Endothelial cell of umbilical vein (primary cell): ENCODE measurements at regions not wholly inside any gene's neighbourhood (a gene's known extent, or its start where the extent isn't known, plus 50 kb on each side); places are given as distances from the start of the nearest gene placed in this dataset.

ENCODE experiments used
- BruUV-seq: library from RNA; stranded (reverse); fragments of 400-500 nt; replicated peaks from 2 replicates; lab custom pipeline; 2021; lab: Mats Ljungman, UMichigan
- CTCF ChIA-PET: fragments of 300-600, 350-600 bp; sonication (Branson Sonifier 250); formaldehyde crosslinking; loops from one replicate; lab custom pipeline; 2021; ENCODE audit warnings: antibody characterized with exemption, inconsistent platforms; lab: Charles Lee
- POLR2A ChIA-PET: fragments of 300-600, 350-600 bp; sonication (Branson Sonifier 250); formaldehyde crosslinking; loops from one replicate; lab custom pipeline; 2021; ENCODE audit warnings: antibody characterized with exemption, inconsistent platforms; lab: Charles Lee
- DNase-seq: peaks from one replicate; pipeline ENCODE4 v3.0.0-alpha.2; 2011; ENCODE audit warnings: low read depth, low spot score
- FAIRE-seq: peaks from 2 replicates; lab custom pipeline; 2011; peaks lifted over from hg19 to GRCh38; lab: Jason Lieb, UNC
- H2AFZ ChIP-seq: 2 replicates; pipeline ENCODE4 v1.6.0; 2012; ENCODE audit warnings: low read depth, low read length, control low read depth, inconsistent platforms
- H3K27ac ChIP-seq: 2 replicates; pipeline ENCODE4 v1.5.1; 2011; ENCODE audit warnings: low read depth, mild to moderate bottlenecking, control low read depth, low read length, moderate library complexity; ENCODE audit not compliant: insufficient read depth
- H3K27me3 ChIP-seq, 2 experiments: 2 replicates each; pipeline versions ENCODE4 v1.6.0 to v1.6.1; 2011; ENCODE audit warnings: low read length in 2 of 2, mixed read lengths in 1 of 2; ENCODE audit not compliant: control insufficient read depth in 2 of 2, insufficient read depth in 2 of 2
- H3K36me3 ChIP-seq, 2 experiments: 2 replicates in 1 of 2; 3 replicates in 1 of 2; pipeline ENCODE4 v1.5.1; 2011; ENCODE audit warnings: low read length in 2 of 2, mild to moderate bottlenecking in 1 of 2, moderate library complexity in 1 of 2; ENCODE audit not compliant: control insufficient read depth in 2 of 2, insufficient read depth in 2 of 2; ENCODE audit errors: extremely low read depth in 1 of 2
- H3K4me1 ChIP-seq: 3 replicates; pipeline ENCODE4 v1.5.1; 2011; ENCODE audit warnings: mild to moderate bottlenecking, low read length; ENCODE audit not compliant: control insufficient read depth, insufficient read depth; ENCODE audit errors: extremely low read depth
- H3K4me2 ChIP-seq: 2 replicates; pipeline ENCODE4 v1.6.1; 2011; ENCODE audit warnings: low read length, control low read depth, mixed read lengths; ENCODE audit not compliant: insufficient read depth
- H3K4me3 ChIP-seq, 3 experiments: fragments of 200-600 bp in 1 of 3; sonication (generic), shearing (Covaris generic) in 1 of 3; replicated peaks in 1 of 3; 2 replicates each; pipeline ENCODE4 v1.5.1; 2011 to 2016; ENCODE audit warnings: control low read depth in 3 of 3, low read length in 3 of 3, mild to moderate bottlenecking in 2 of 3, inconsistent platforms in 1 of 3, low read depth in 1 of 3, moderate library complexity in 1 of 3; ENCODE audit not compliant: insufficient read depth in 1 of 3
- H3K79me2 ChIP-seq: 2 replicates; pipeline ENCODE4 v1.6.0; 2012; ENCODE audit warnings: low read length, inconsistent platforms; ENCODE audit not compliant: control insufficient read depth, insufficient read depth
- H3K9ac ChIP-seq: replicated peaks from 2 replicates; pipeline ENCODE3; 2011; ENCODE audit warnings: low read length, control low read depth; ENCODE audit not compliant: insufficient read depth; ENCODE audit errors: extremely low read depth
- H3K9me1 ChIP-seq: replicated peaks from 3 replicates; pipeline ENCODE4 v1.6.0; 2011; ENCODE audit warnings: mild to moderate bottlenecking, low read length; ENCODE audit not compliant: control insufficient read depth, insufficient read depth; ENCODE audit errors: extremely low read depth
- H3K9me3 ChIP-seq: replicated peaks from 2 replicates; pipeline ENCODE4 v1.5.1; 2012; ENCODE audit warnings: low read length, inconsistent platforms; ENCODE audit not compliant: control insufficient read depth, insufficient read depth
- H4K20me1 ChIP-seq: replicated peaks from 2 replicates; pipeline ENCODE3; 2011; ENCODE audit warnings: mild to moderate bottlenecking, low read length; ENCODE audit not compliant: control insufficient read depth, insufficient read depth; ENCODE audit errors: extremely low read depth
- CTCF ChIP-seq, 2 donors: IDR thresholded peaks; 1 replicate in 1 of 2; 2 replicates in 1 of 2; pipeline ENCODE4 v1.5.1; 2011; ENCODE audit warnings: low read length in 2 of 2, mild to moderate bottlenecking in 2 of 2, moderate library complexity in 2 of 2, control low read depth in 1 of 2, inconsistent platforms in 1 of 2, low read depth in 1 of 2; ENCODE audit not compliant: insufficient read depth in 1 of 2; ENCODE audit errors: extremely low read depth in 1 of 2
- EZH2 ChIP-seq: IDR thresholded peaks from 2 replicates; pipeline ENCODE4 v1.6.1; 2012; ENCODE audit warnings: borderline replicate concordance, low read depth, mild to moderate bottlenecking, moderate library complexity, low read length, inconsistent platforms; ENCODE audit not compliant: severe bottlenecking
- FOS ChIP-seq: IDR thresholded peaks from 2 replicates; pipeline ENCODE4 v1.6.1; 2011; ENCODE audit warnings: mild to moderate bottlenecking, low read length, moderate library complexity, borderline replicate concordance; ENCODE audit not compliant: insufficient read depth
- JUN ChIP-seq: IDR thresholded peaks from 2 replicates; pipeline ENCODE4 v1.6.1; 2011; ENCODE audit warnings: borderline replicate concordance, low read depth; ENCODE audit not compliant: insufficient read length, insufficient read depth
- MAX ChIP-seq: IDR thresholded peaks from 2 replicates; pipeline ENCODE4 v1.6.1; 2011; ENCODE audit not compliant: insufficient read depth, insufficient read length
- POLR2A ChIP-seq: IDR thresholded peaks from 2 replicates; pipeline ENCODE4 v1.6.1; 2012; ENCODE audit warnings: low read depth, mild to moderate bottlenecking, control low read depth, low read length
- dilution Hi-C: fragments of 300-500 bp; cut with MboI; formaldehyde crosslinking; loops from one replicate; pipeline ENCODE4 v1.15.0; 2019; ENCODE audit warnings: low sequenced_read_pairs; ENCODE audit not compliant: extremely low pct_ligation_motif_present
- intact Hi-C: fragments of 100-400 bp; cut with micrococcal nuclease; formaldehyde crosslinking; loops from one replicate; pipeline ENCODE4 v1.10.0; 2022

- dilution Hi-C loops: no loop called here
- H3K4me1 ChIP-seq: no peaks in the 10 kb centered on the region
- FAIRE-seq: no peak
Observed at GRCh38 chr7:16193631-16194030, 227.7 kb downstream of the CRPPA start.

GRCh38 chr7:16189026-16189715, 232.2 kb downstream of the CRPPA start:
- BruUV-seq: no TSS peak
- ChIA-PET POLR2A (no interaction called here), CTCF (no interaction called here)
- H3K9ac ChIP-seq: no peak overlapping the region
- no peak overlapping the region for H3K27ac ChIP-seq
- no peak for TF ChIP-seq FOS
- TF ChIP-seq POLR2A: no peak
- no peak for TF ChIP-seq JUN
- TF ChIP-seq CTCF (IDR thresholded peaks at IDR 0.05; ENCODE audit: extremely low read depth in 1 of 2, insufficient read depth in 1 of 2, low read depth in 1 of 2, low read length in 2 of 2): no peak
- TF ChIP-seq EZH2: no peak
- no peak for TF ChIP-seq MAX
- H3K4me1 ChIP-seq: no peaks in the 10 kb centered on the region
- no peak overlapping the region for H2AFZ ChIP-seq
- dilution Hi-C loops (no loop called here), intact Hi-C loops (no loop called here)
- H4K20me1 ChIP-seq: no peaks in the 10 kb centered on the region
- no peak for DNase-seq
- no peaks in the 10 kb centered on the region for H3K27me3 ChIP-seq
- H3K36me3 ChIP-seq: no peaks in the 10 kb centered on the region
- no peak for FAIRE-seq
- H3K9me1 ChIP-seq: no peaks in the 10 kb centered on the region
- H3K4me3 ChIP-seq: no peak overlapping the region
- no peaks in the 10 kb centered on the region for H3K79me2 ChIP-seq
- no peaks in the 10 kb centered on the region for H3K9me3 ChIP-seq
- no peak overlapping the region for H3K4me2 ChIP-seq

More at GRCh38 chr7:16193631-16194030, 227.7 kb downstream of the CRPPA start:
- H3K27me3 ChIP-seq: no peaks in the 10 kb centered on the region
- H3K36me3 ChIP-seq: no peaks in the 10 kb centered on the region
- no peaks in the 10 kb centered on the region for H4K20me1 ChIP-seq
- no peaks in the 10 kb centered on the region for H3K9me3 ChIP-seq
- H3K9me1 ChIP-seq: no peaks in the 10 kb centered on the region
- intact Hi-C loops: no loop called here
- no peak overlapping the region for H3K4me2 ChIP-seq
- H3K27ac ChIP-seq: no peak overlapping the region
- DNase-seq: no peak
- no peak overlapping the region for H3K4me3 ChIP-seq
- ChIA-PET POLR2A (no interaction called here), CTCF (no interaction called here)
- no TSS peak for BruUV-seq
- no peak for TF ChIP-seq POLR2A
- no peak overlapping the region for H3K9ac ChIP-seq
- no peaks in the 10 kb centered on the region for H3K79me2 ChIP-seq
- H2AFZ ChIP-seq: no peak overlapping the region
